Brain microvascular endothelial cell (primary cell): ENCODE measurements at regions not wholly inside any gene's neighbourhood (a gene's known extent, or its start where the extent isn't known, plus 50 kb on each side); places are given as distances from the start of the nearest gene placed in this dataset.
"Not testable (repeated sequence)": the region's sequence is repeated elsewhere in the genome, so short reads cannot be mapped to it uniquely, and the experiment has no call there.

ENCODE experiments used
- DNase-seq: peaks from one replicate; pipeline ENCODE4 v3.0.0-alpha.2; 2020
- H3K27ac ChIP-seq: fragments of 250-450 bp; sonication (Bioruptor Pico); 2 replicates; pipeline ENCODE4 v1.5.1; 2020; ENCODE audit warnings: mild to moderate bottlenecking, moderate library complexity
- H3K27me3 ChIP-seq: fragments of 250-450 bp; sonication (Bioruptor Pico); replicated peaks from 2 replicates; pipeline ENCODE4 v1.5.1; 2020; ENCODE audit warnings: mild to moderate bottlenecking
- H3K36me3 ChIP-seq: fragments of 250-450 bp; sonication (Bioruptor Pico); replicated peaks from 2 replicates; pipeline ENCODE4 v1.5.1; 2020; ENCODE audit warnings: mild to moderate bottlenecking
- H3K4me3 ChIP-seq: 2 replicates; pipeline ENCODE4 v1.5.1; 2011; ENCODE audit warnings: low read depth, mild to moderate bottlenecking, control low read depth, low read length, moderate library complexity
- CTCF ChIP-seq: IDR thresholded peaks from 2 replicates; pipeline ENCODE4 v1.5.1; 2011; ENCODE audit warnings: low read depth, mild to moderate bottlenecking, moderate library complexity, low read length, control low read depth, inconsistent platforms; ENCODE audit errors: missing control alignments
- in situ Hi-C: cut with HindIII; loops from 2 replicates; pipeline ENCODE4 v1.10.0; 2017; ENCODE audit warnings: low sequenced_read_pairs, low pct_ligation_motif_present

GRCh38 chr14:48319823-48320222 lies 644.4 kb upstream of the MDGA2 start:
- Histone ChIP-seq H3K27me3 (no peaks in the 10 kb centered on the region), H3K4me3 (no peak overlapping the region), H3K27ac (no peak overlapping the region), H3K36me3 (no peaks in the 10 kb centered on the region)
- in situ Hi-C loops = no loop called here
- no peak for TF ChIP-seq CTCF
- no peak for DNase-seq

- H3K4me3 ChIP-seq = no peak overlapping the region
- no peaks in the 10 kb centered on the region for H3K27me3 ChIP-seq
- in situ Hi-C loops = no loop called here
- no peaks in the 10 kb centered on the region for H3K36me3 ChIP-seq
- TF ChIP-seq CTCF = no peak
- DNase-seq = no peak
- H3K27ac ChIP-seq = no peak overlapping the region
Observed at GRCh38 chr14:48304729-48305128, 629.3 kb upstream of the MDGA2 start.

GRCh38 chr14:48289701-48290100 lies 614.3 kb upstream of the MDGA2 start:
- TF ChIP-seq CTCF = no peak
- in situ Hi-C loops = no loop called here
- no peaks in the 10 kb centered on the region for H3K27me3 ChIP-seq
- H3K36me3 ChIP-seq = no peaks in the 10 kb centered on the region
- no peak overlapping the region for H3K27ac ChIP-seq
- no peak for DNase-seq
- H3K4me3 ChIP-seq = no peak overlapping the region

GRCh38 chr14:48285217-48285616 lies 609.8 kb upstream of the MDGA2 start:
- DNase-seq, H3K27ac ChIP-seq, H3K27me3 ChIP-seq, H3K36me3 ChIP-seq, in situ Hi-C loops, H3K4me3 ChIP-seq: not testable (repeated sequence)

- no peaks in the 10 kb centered on the region for H3K36me3 ChIP-seq
- H3K27me3 ChIP-seq = no peaks in the 10 kb centered on the region
- no peak overlapping the region for H3K27ac ChIP-seq
- DNase-seq = no peak
- H3K4me3 ChIP-seq = no peak overlapping the region
- TF ChIP-seq CTCF = no peak
- in situ Hi-C loops = no loop called here
Observed at GRCh38 chr14:48275301-48275700, 599.9 kb upstream of the MDGA2 start.

- in situ Hi-C loops = no loop called here
Observed at GRCh38 chr14:48274826-48275225, 599.4 kb upstream of the MDGA2 start.

GRCh38 chr14:48267926-48268325 lies 592.5 kb upstream of the MDGA2 start:
- H3K4me3 ChIP-seq, in situ Hi-C loops, DNase-seq, H3K36me3 ChIP-seq, H3K27ac ChIP-seq, H3K27me3 ChIP-seq: not testable (repeated sequence)

More at GRCh38 chr14:48274826-48275225, 599.4 kb upstream of the MDGA2 start:
- H3K4me3 ChIP-seq = no peak overlapping the region
- no peaks in the 10 kb centered on the region for H3K36me3 ChIP-seq
- no peaks in the 10 kb centered on the region for H3K27me3 ChIP-seq
- no peak for TF ChIP-seq CTCF
- no peak for DNase-seq
- no peak overlapping the region for H3K27ac ChIP-seq

GRCh38 chr14:48266201-48266600 lies 590.8 kb upstream of the MDGA2 start:
- H3K27me3 ChIP-seq, H3K36me3 ChIP-seq, DNase-seq, H3K27ac ChIP-seq, H3K4me3 ChIP-seq, in situ Hi-C loops: not testable (repeated sequence)
